Gastrocnemius medialis (tissue), 4 donors: ENCODE measurements at regions not wholly inside any gene's neighbourhood (a gene's known extent, or its start where the extent isn't known, plus 50 kb on each side); places are given as distances from the start of the nearest gene placed in this dataset.

Source experiments
- ATAC-seq, 2 donors: fragments of 150-250 bp; one replicate each; pipeline ENCODE4 v1.9.1; 2016
- DNase-seq, 2 donors: peaks; one replicate each; pipeline ENCODE4 v3.0.0-alpha.2; 2019
- H3K27ac ChIP-seq, 4 donors: fragments of 200-600 bp; sonication (generic); 1 replicate in 1 of 4; 2 replicates in 3 of 4; pipeline ENCODE4 v1.5.1; 2016 to 2018; ENCODE audit warnings: mild to moderate bottlenecking in 2 of 4, moderate library complexity in 1 of 4
- H3K27me3 ChIP-seq, 3 donors: fragments of 200-600 bp; sonication (generic) in 2 of 3; 1 replicate in 1 of 3; 2 replicates in 2 of 3; pipeline versions ENCODE4 v1.5.1 to v1.6.0; 2016 to 2019; ENCODE audit warnings: mild to moderate bottlenecking in 1 of 3, moderate library complexity in 1 of 3
- H3K36me3 ChIP-seq, 2 donors: fragments of 200-600 bp; sonication (generic) in 1 of 2; one replicate each; pipeline ENCODE4 v1.5.1; 2017 to 2018
- H3K4me1 ChIP-seq, 2 donors: fragments of 200-600 bp; sonication (generic) in 1 of 2; one replicate each; pipeline ENCODE4 v1.5.1; 2016 to 2017; ENCODE audit warnings: mild to moderate bottlenecking in 2 of 2
- H3K4me3 ChIP-seq, 4 donors: fragments of 200-600 bp; sonication (generic) in 3 of 4; 1 replicate in 1 of 4; 2 replicates in 3 of 4; pipeline ENCODE4 v1.5.1; 2016 to 2019; ENCODE audit warnings: mild to moderate bottlenecking in 2 of 4
- H3K9me3 ChIP-seq, 3 donors: fragments of 200-600 bp; sonication (generic) in 2 of 3; 1 replicate in 1 of 3; 2 replicates in 2 of 3; pipeline ENCODE4 v1.5.1; 2016 to 2019
- CTCF ChIP-seq, 5 experiments: fragments of 450-650 bp in 3 of 5; fragments of 200-600 bp in 2 of 5; sonication (generic) in 2 of 5; IDR thresholded peaks in 4 of 5; conservative IDR thresholded peaks in 1 of 5; 1 replicate in 4 of 5; 2 replicates in 1 of 5; pipeline ENCODE4 v1.5.1; 2016 to 2019; ENCODE audit warnings: antibody characterized with exemption in 5 of 5, mild to moderate bottlenecking in 3 of 5, moderate library complexity in 3 of 5
- POLR2A ChIP-seq, 2 donors: fragments of 450-650 bp; IDR thresholded peaks; one replicate each; pipeline ENCODE4 v1.6.1; 2017; ENCODE audit warnings: antibody characterized with exemption in 2 of 2, mild to moderate bottlenecking in 2 of 2, moderate library complexity in 2 of 2
- in situ Hi-C, 4 donors: fragments of 200-750 bp; cut with MboI; loops; one replicate each; pipeline versions ENCODE4 v1.15.0 to v1.8.0; 2017; ENCODE audit warnings: low sequenced_read_pairs in 4 of 4
- intact Hi-C: fragments of 100-400 bp; cut with DNase I; formaldehyde crosslinking; loops from one replicate; pipeline ENCODE4 v1.15.1; 2023; ENCODE audit warnings: low total_unique reads

GRCh38 chr4:43130228-43131021 is 237.9 kb downstream of the GRXCR1 start:
- ATAC-seq (no peak), DNase-seq (no peak)
- Histone ChIP-seq H3K4me3 (no peak overlapping the region), H3K9me3 (no peaks in the 10 kb centered on the region), H3K36me3 (no peaks in the 10 kb centered on the region), H3K27me3 (no peaks in the 10 kb centered on the region), H3K4me1 (no peaks in the 10 kb centered on the region), H3K27ac (no peak overlapping the region)
- in situ Hi-C loops = no loop called here
- intact Hi-C loops = no loop called here
- no peak for TF ChIP-seq CTCF (IDR thresholded peaks at IDR 0.05 in 4 of 5, conservative IDR thresholded peaks at IDR 0.05 in 1 of 5)
- TF ChIP-seq POLR2A (IDR thresholded peaks at IDR 0.05) = no peak

- no peak overlapping the region for H3K27ac ChIP-seq
- in situ Hi-C loops (no loop called here), intact Hi-C loops (no loop called here)
- no peaks in the 10 kb centered on the region for H3K9me3 ChIP-seq
- no peak overlapping the region for H3K4me3 ChIP-seq
- no peaks in the 10 kb centered on the region for H3K27me3 ChIP-seq
- DNase-seq (no peak), ATAC-seq (no peak)
- no peaks in the 10 kb centered on the region for H3K36me3 ChIP-seq
- no peaks in the 10 kb centered on the region for H3K4me1 ChIP-seq
- TF ChIP-seq CTCF (IDR thresholded peaks at IDR 0.05 in 4 of 5, conservative IDR thresholded peaks at IDR 0.05 in 1 of 5) = peak in 2 of 5 experiments; percentile 13 to 48
- TF ChIP-seq POLR2A (IDR thresholded peaks at IDR 0.05) = no peak
These were observed 239.6 kb downstream of the GRXCR1 start for GRCh38 chr4:43132010-43132582.

- intact Hi-C loops = no loop called here
- ATAC-seq = no peak
- H3K27ac ChIP-seq = no peak overlapping the region
- no peaks in the 10 kb centered on the region for H3K36me3 ChIP-seq
- no peak for TF ChIP-seq CTCF (IDR thresholded peaks at IDR 0.05 in 4 of 5, conservative IDR thresholded peaks at IDR 0.05 in 1 of 5)
- no peak for TF ChIP-seq POLR2A (IDR thresholded peaks at IDR 0.05)
- H3K4me3 ChIP-seq = no peak overlapping the region
- H3K9me3 ChIP-seq = no peaks in the 10 kb centered on the region
- in situ Hi-C loops = no loop called here
- DNase-seq = no peak
- no peaks in the 10 kb centered on the region for H3K27me3 ChIP-seq
- no peaks in the 10 kb centered on the region for H3K4me1 ChIP-seq
These were observed 241.1 kb downstream of the GRXCR1 start for GRCh38 chr4:43133566-43133965.

- in situ Hi-C loops = no loop called here
- no peaks in the 10 kb centered on the region for H3K4me1 ChIP-seq
- intact Hi-C loops = no loop called here
- no peak for ATAC-seq
- TF ChIP-seq POLR2A (IDR thresholded peaks at IDR 0.05) = no peak
- TF ChIP-seq CTCF (IDR thresholded peaks at IDR 0.05 in 4 of 5, conservative IDR thresholded peaks at IDR 0.05 in 1 of 5) = no peak
- no peak overlapping the region for H3K4me3 ChIP-seq
- no peak overlapping the region for H3K27ac ChIP-seq
- no peak for DNase-seq
- H3K27me3 ChIP-seq = no peaks in the 10 kb centered on the region
- no peaks in the 10 kb centered on the region for H3K36me3 ChIP-seq
- no peaks in the 10 kb centered on the region for H3K9me3 ChIP-seq
These were observed 244.2 kb downstream of the GRXCR1 start for GRCh38 chr4:43136752-43137151.
